ENCODE measurements at regions not wholly inside any gene's neighbourhood (a gene's known extent, or its start where the extent isn't known, plus 50 kb on each side); places are given as distances from the start of the nearest gene placed in this dataset.

DNA sequence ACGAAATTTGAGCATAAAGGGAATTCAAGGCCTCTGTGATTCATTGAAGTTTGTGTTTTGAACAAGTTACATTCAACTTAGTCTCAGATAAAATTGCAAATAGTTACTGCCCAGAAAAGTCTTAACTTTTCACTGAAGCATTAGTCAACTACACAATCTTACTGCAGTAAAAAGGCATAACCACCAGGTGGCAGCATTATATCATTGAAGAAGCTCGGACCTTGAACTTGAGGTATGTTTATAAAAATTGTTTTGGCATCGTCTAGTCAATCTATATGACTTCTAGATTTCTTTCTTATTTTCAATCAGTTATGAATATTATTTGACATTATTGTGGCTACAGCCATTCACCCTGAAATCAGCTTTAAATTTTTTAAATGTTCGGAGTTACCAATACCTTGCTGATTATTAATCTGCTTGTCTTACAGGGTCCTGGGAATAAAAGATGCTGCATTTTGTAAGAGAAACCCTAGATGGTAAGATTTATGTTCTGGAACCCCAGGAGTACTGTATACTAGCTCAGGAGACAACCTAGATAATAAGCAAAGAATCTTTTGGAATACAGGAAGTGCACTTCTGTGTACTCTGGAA, 83.9 kb upstream of the GRAMD2B start:
- Mint-ChIP-seq H3K36me3 (ENCODE audit: insufficient read depth) (no peaks in the 10 kb centered on the region), H3K9me3 (no peaks in the 10 kb centered on the region), H3K27ac (no peak overlapping the region), H3K4me3 (no peak overlapping the region), H3K4me1 (ENCODE audit: low read depth in 2 of 2) (no peaks in the 10 kb centered on the region), H3K27me3 (peaks cover 35 to 42% of the 10 kb centered on the region in 2 donors)
- peak; percentile 50 for ATAC-seq (replicated peaks)
- peak; percentile 56 to 61 (median 59) for DNase-seq

GRCh38 chr5:126341906-126342630, 81.1 kb upstream of the GRAMD2B start:
- H3K36me3 Mint-ChIP-seq (ENCODE audit: insufficient read depth), result no peaks in the 10 kb centered on the region
- H3K9me3 Mint-ChIP-seq, result no peaks in the 10 kb centered on the region
- H3K4me3 Mint-ChIP-seq, result no peak overlapping the region
- H3K27me3 Mint-ChIP-seq, result peaks cover 48 to 56% of the 10 kb centered on the region in 2 donors
- H3K27ac Mint-ChIP-seq, result no peak overlapping the region
- DNase-seq, result no peak
- H3K4me1 Mint-ChIP-seq (ENCODE audit: low read depth in 2 of 2), result no peaks in the 10 kb centered on the region
- ATAC-seq (replicated peaks), result no peak

- peaks cover 0 to 1% of the 10 kb centered on the region in 2 donors for H3K4me1 Mint-ChIP-seq (ENCODE audit: low read depth in 2 of 2)
- H3K4me3 Mint-ChIP-seq, result no peak overlapping the region
- no peak for DNase-seq
- peaks cover 39 to 42% of the 10 kb centered on the region in 2 donors for H3K27me3 Mint-ChIP-seq
- H3K36me3 Mint-ChIP-seq (ENCODE audit: insufficient read depth), result no peaks in the 10 kb centered on the region
- no peak overlapping the region for H3K27ac Mint-ChIP-seq
- no peak for ATAC-seq (replicated peaks)
- H3K9me3 Mint-ChIP-seq, result no peaks in the 10 kb centered on the region
Measured at GRCh38 chr5:126348855-126349635, 74.2 kb upstream of the GRAMD2B start.

- Mint-ChIP-seq H3K4me3 (no peak overlapping the region), H3K9me3 (no peaks in the 10 kb centered on the region), H3K27me3 (peaks cover 22 to 24% of the 10 kb centered on the region in 2 donors), H3K4me1 (ENCODE audit: low read depth in 2 of 2) (peaks cover 0 to 3% of the 10 kb centered on the region in 2 donors), H3K27ac (no peak overlapping the region), H3K36me3 (ENCODE audit: insufficient read depth) (no peaks in the 10 kb centered on the region)
- ATAC-seq (replicated peaks) (no peak), DNase-seq (no peak)
Measured at GRCh38 chr5:126351153-126351552, 72.1 kb upstream of the GRAMD2B start.

GRCh38 chr5:126354012-126354857, 69.0 kb upstream of the GRAMD2B start:
- Mint-ChIP-seq H3K9me3 (no peaks in the 10 kb centered on the region), H3K27me3 (peaks cover 7 to 10% of the 10 kb centered on the region in 2 donors), H3K36me3 (ENCODE audit: insufficient read depth) (no peaks in the 10 kb centered on the region), H3K27ac (peak overlapping the region in 1 of 2 donors; percentile 13), H3K4me1 (ENCODE audit: low read depth in 2 of 2) (peaks cover 0 to 4% of the 10 kb centered on the region in 2 donors), H3K4me3 (peak overlapping the region in 1 of 2 donors; percentile 50)
- peak; percentile 74 for ATAC-seq (replicated peaks)
- no peak for DNase-seq

GRCh38 chr5:126354858-126355731, 68.1 kb upstream of the GRAMD2B start:
- Mint-ChIP-seq H3K4me1 (ENCODE audit: low read depth in 2 of 2) (peaks cover 0 to 4% of the 10 kb centered on the region in 2 donors), H3K4me3 (no peak overlapping the region), H3K9me3 (no peaks in the 10 kb centered on the region), H3K27ac (no peak overlapping the region), H3K27me3 (peaks cover 5 to 6% of the 10 kb centered on the region in 2 donors), H3K36me3 (ENCODE audit: insufficient read depth) (no peaks in the 10 kb centered on the region)
- DNase-seq (no peak), ATAC-seq (replicated peaks) (no peak)

GRCh38 chr5:126355940-126356339, 67.3 kb upstream of the GRAMD2B start:
- peaks cover 6% of the 10 kb centered on the region in 2 donors for H3K27me3 Mint-ChIP-seq
- H3K4me1 Mint-ChIP-seq (ENCODE audit: low read depth in 2 of 2), result peaks cover 0 to 4% of the 10 kb centered on the region in 2 donors
- DNase-seq, result no peak
- no peak for ATAC-seq (replicated peaks)
- no peaks in the 10 kb centered on the region for H3K36me3 Mint-ChIP-seq (ENCODE audit: insufficient read depth)
- H3K27ac Mint-ChIP-seq, result no peak overlapping the region
- no peaks in the 10 kb centered on the region for H3K9me3 Mint-ChIP-seq
- H3K4me3 Mint-ChIP-seq, result no peak overlapping the region

- no peaks in the 10 kb centered on the region for H3K9me3 Mint-ChIP-seq
- no peak overlapping the region for H3K27ac Mint-ChIP-seq
- peaks cover 0 to 6% of the 10 kb centered on the region in 2 donors for H3K27me3 Mint-ChIP-seq
- H3K36me3 Mint-ChIP-seq (ENCODE audit: insufficient read depth), result no peaks in the 10 kb centered on the region
- no peak overlapping the region for H3K4me3 Mint-ChIP-seq
- no peak for ATAC-seq (replicated peaks)
- DNase-seq, result no peak
- peaks cover 0 to 4% of the 10 kb centered on the region in 2 donors for H3K4me1 Mint-ChIP-seq (ENCODE audit: low read depth in 2 of 2)
Measured at GRCh38 chr5:126357585-126358342, 65.4 kb upstream of the GRAMD2B start.

DNA sequence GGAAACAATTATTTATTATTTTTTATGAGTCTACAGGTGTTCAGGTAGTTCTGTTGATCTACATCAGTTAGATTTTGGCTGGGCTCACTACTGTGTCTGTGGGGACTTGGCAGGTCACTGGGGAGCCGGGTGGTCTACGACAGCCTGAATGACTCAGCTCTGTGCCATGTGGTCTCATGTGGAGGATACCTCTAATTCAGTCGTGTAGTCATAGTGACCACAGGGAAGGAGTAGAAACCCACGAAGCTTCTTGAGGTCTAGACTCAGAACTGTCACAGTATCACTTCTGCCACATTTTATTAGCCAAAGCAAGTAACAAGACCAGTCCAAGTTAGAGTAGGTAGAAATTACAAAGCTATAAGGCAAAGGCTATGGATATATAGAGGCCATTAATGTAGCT, 64.7 kb upstream of the GRAMD2B start:
- Mint-ChIP-seq H3K27ac (no peak overlapping the region), H3K27me3 (peaks cover 0 to 6% of the 10 kb centered on the region in 2 donors), H3K36me3 (ENCODE audit: insufficient read depth) (no peaks in the 10 kb centered on the region), H3K4me3 (no peak overlapping the region), H3K4me1 (ENCODE audit: low read depth in 2 of 2) (peaks cover 0 to 4% of the 10 kb centered on the region in 2 donors), H3K9me3 (no peaks in the 10 kb centered on the region)
- ATAC-seq (replicated peaks), result peak; percentile 33
- no peak for DNase-seq

- ATAC-seq (replicated peaks) (no peak), DNase-seq (no peak)
- Mint-ChIP-seq H3K27me3 (peaks cover 0 to 6% of the 10 kb centered on the region in 2 donors), H3K27ac (no peak overlapping the region), H3K36me3 (ENCODE audit: insufficient read depth) (no peaks in the 10 kb centered on the region), H3K4me3 (no peak overlapping the region), H3K4me1 (ENCODE audit: low read depth in 2 of 2) (peaks cover 0 to 1% of the 10 kb centered on the region in 2 donors), H3K9me3 (no peaks in the 10 kb centered on the region)
Measured at GRCh38 chr5:126359884-126360283, 63.3 kb upstream of the GRAMD2B start.

DNA sequence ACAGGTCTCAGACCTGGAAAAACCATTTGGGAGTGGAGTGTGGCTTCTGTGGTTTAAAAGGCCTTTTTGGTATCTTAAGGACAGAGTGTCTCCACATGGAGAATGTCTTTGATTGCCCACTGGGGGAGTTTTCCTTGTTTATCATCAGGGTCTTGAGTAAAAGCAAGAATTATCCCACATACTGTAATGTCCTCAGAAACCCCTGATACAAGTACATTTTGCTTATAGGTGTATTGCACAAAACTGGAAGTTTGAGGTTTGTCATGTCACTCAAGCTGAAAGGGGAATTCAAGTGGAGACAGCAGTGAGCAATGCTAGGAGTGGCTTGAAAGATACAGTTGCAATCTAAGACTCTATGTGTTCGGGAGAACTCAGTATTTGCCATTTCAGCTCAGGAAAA, 62.7 kb upstream of the GRAMD2B start:
- Mint-ChIP-seq H3K36me3 (ENCODE audit: insufficient read depth) (no peaks in the 10 kb centered on the region), H3K27ac (no peak overlapping the region), H3K27me3 (peaks cover 0 to 6% of the 10 kb centered on the region in 2 donors), H3K4me1 (ENCODE audit: low read depth in 2 of 2) (peaks cover 0 to 1% of the 10 kb centered on the region in 2 donors), H3K4me3 (no peak overlapping the region), H3K9me3 (no peaks in the 10 kb centered on the region)
- DNase-seq, result no peak
- no peak for ATAC-seq (replicated peaks)

DNA sequence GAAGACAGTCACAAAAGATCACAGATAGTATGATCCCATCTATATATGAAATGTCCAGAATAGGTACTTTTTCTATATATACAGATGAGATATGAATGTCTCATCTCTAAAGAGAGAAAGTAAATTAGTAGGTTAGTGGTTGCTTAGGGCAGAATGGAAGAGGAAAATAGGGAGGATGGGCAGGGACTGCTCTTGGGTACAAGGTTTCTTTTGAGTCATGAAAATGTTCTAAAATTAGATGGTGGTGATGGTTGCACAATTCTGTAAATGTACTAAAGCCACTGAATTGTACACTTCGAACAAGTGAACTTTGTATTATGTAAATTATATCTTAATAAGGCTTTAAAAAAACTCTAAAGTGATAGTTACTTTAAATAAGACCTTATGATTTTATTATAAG, 59.6 kb upstream of the GRAMD2B start:
- ATAC-seq (replicated peaks), result no peak
- H3K4me1 Mint-ChIP-seq (ENCODE audit: low read depth in 2 of 2), result no peaks in the 10 kb centered on the region
- no peak for DNase-seq
- H3K27ac Mint-ChIP-seq, result no peak overlapping the region
- peaks cover 0 to 6% of the 10 kb centered on the region in 2 donors for H3K27me3 Mint-ChIP-seq
- no peaks in the 10 kb centered on the region for H3K36me3 Mint-ChIP-seq (ENCODE audit: insufficient read depth)
- H3K4me3 Mint-ChIP-seq, result no peak overlapping the region
- no peaks in the 10 kb centered on the region for H3K9me3 Mint-ChIP-seq

All from effector memory CD8-positive, alpha-beta T cell (primary cell).